HEK293T (cell line): ENCODE measurements at regions not wholly inside any gene's neighbourhood (a gene's known extent, or its start where the extent isn't known, plus 50 kb on each side); places are given as distances from the start of the nearest gene placed in this dataset.

Experiments used
- CTCF ChIA-PET: fragments of 350-600 bp; formaldehyde crosslinking; extraction: SDS; loops from one replicate; lab custom pipeline; 2021; ENCODE audit warnings: antibody characterized with exemption, inconsistent platforms; lab: Yijun Ruan, JAX
- POLR2A ChIA-PET: fragments of 350-600 bp; formaldehyde crosslinking; extraction: SDS; loops from one replicate; lab custom pipeline; 2020; ENCODE audit warnings: antibody characterized with exemption, inconsistent platforms; lab: Yijun Ruan, JAX
- DNase-seq: peaks from one replicate; pipeline ENCODE4 v3.0.0; 2012; ENCODE audit warnings: mixed read lengths; ENCODE audit errors: extremely low spot score
- ARNT ChIP-seq: fragments of 450-650 bp; IDR thresholded peaks from 2 replicates; pipeline ENCODE4 v1.6.1; 2017; ENCODE audit warnings: mild to moderate bottlenecking
- BHLHE40 ChIP-seq: fragments of 450-650 bp; IDR thresholded peaks from 2 replicates; pipeline ENCODE4 v1.6.1; 2016; ENCODE audit warnings: mild to moderate bottlenecking, moderate library complexity, borderline replicate concordance
- CTBP1 ChIP-seq: fragments of 450-650 bp; IDR thresholded peaks from 2 replicates; pipeline ENCODE4 v1.6.1; 2016; ENCODE audit warnings: borderline replicate concordance
- ELF4 ChIP-seq: fragments of 450-650 bp; IDR thresholded peaks from 2 replicates; pipeline ENCODE4 v1.6.1; 2017; ENCODE audit warnings: antibody characterized with exemption
- FOXA1 ChIP-seq: fragments of 450-650 bp; IDR thresholded peaks from 2 replicates; pipeline ENCODE4 v1.6.1; 2016; ENCODE audit warnings: mild to moderate bottlenecking
- FOXK2 ChIP-seq: fragments of 450-650 bp; IDR thresholded peaks from 2 replicates; pipeline ENCODE4 v1.6.1; 2016; ENCODE audit warnings: mild to moderate bottlenecking
- FOXM1 ChIP-seq: fragments of 450-650 bp; IDR thresholded peaks from 2 replicates; pipeline ENCODE4 v1.6.1; 2017; ENCODE audit warnings: mild to moderate bottlenecking, borderline replicate concordance
- HDGF ChIP-seq: fragments of 450-650 bp; IDR thresholded peaks from 2 replicates; pipeline ENCODE4 v1.6.1; 2017; ENCODE audit warnings: antibody characterized with exemption, borderline replicate concordance
- L3MBTL2 ChIP-seq: fragments of 450-650 bp; conservative IDR thresholded peaks from 2 replicates; pipeline ENCODE4 v1.6.1; 2016; ENCODE audit warnings: mild to moderate bottlenecking
- LEF1 ChIP-seq: fragments of 450-650 bp; IDR thresholded peaks from 2 replicates; pipeline ENCODE4 v1.6.1; 2017; ENCODE audit warnings: mild to moderate bottlenecking, borderline replicate concordance
- NFRKB ChIP-seq: fragments of 450-650 bp; IDR thresholded peaks from 2 replicates; pipeline ENCODE4 v1.6.1; 2016; ENCODE audit warnings: mild to moderate bottlenecking, moderate library complexity
- PKNOX1 ChIP-seq: fragments of 450-650 bp; IDR thresholded peaks from 2 replicates; pipeline ENCODE4 v1.6.1; 2016
- SP1 ChIP-seq: fragments of 450-650 bp; IDR thresholded peaks from 2 replicates; pipeline ENCODE4 v1.6.1; 2017
- SUZ12 ChIP-seq: fragments of 450-650 bp; IDR thresholded peaks from 2 replicates; pipeline ENCODE4 v1.6.1; 2016; ENCODE audit warnings: mild to moderate bottlenecking
- TARDBP ChIP-seq: fragments of 450-650 bp; IDR thresholded peaks from 2 replicates; pipeline ENCODE4 v1.6.1; 2016
- ZNF384 ChIP-seq: fragments of 450-650 bp; IDR thresholded peaks from 2 replicates; pipeline ENCODE4 v1.6.1; 2016

- DNase-seq: no peak
- TF ChIP-seq NFRKB: no peak
- POLR2A ChIA-PET: no interaction called here
- CTCF ChIA-PET: no interaction called here
Measured at GRCh38 chr18:10295751-10296150, 158.7 kb upstream of the APCDD1 start.

- no peak for DNase-seq
- ChIA-PET POLR2A (no interaction called here), CTCF (no interaction called here)
- TF ChIP-seq NFRKB: no peak
- TF ChIP-seq HDGF: no peak
- no peak for TF ChIP-seq FOXM1
- TF ChIP-seq ARNT: no peak
- TF ChIP-seq FOXK2: no peak
- no peak for TF ChIP-seq TARDBP
- TF ChIP-seq PKNOX1: no peak
- TF ChIP-seq L3MBTL2: no peak
- TF ChIP-seq FOXA1: no peak
- no peak for TF ChIP-seq SUZ12
- TF ChIP-seq ZNF384: no peak
- TF ChIP-seq ELF4: no peak
- no peak for TF ChIP-seq BHLHE40
- no peak for TF ChIP-seq SP1
- TF ChIP-seq LEF1: no peak
- no peak for TF ChIP-seq CTBP1
Measured at GRCh38 chr18:10296491-10296890, 157.9 kb upstream of the APCDD1 start.

GRCh38 chr18:10297086-10297485, 157.3 kb upstream of the APCDD1 start:
- ChIA-PET CTCF (no interaction called here), POLR2A (no interaction called here)
- DNase-seq: no peak
- TF ChIP-seq SP1 (no peak), TARDBP (no peak), SUZ12 (no peak), L3MBTL2 (no peak)

GRCh38 chr18:10298346-10298745, 156.1 kb upstream of the APCDD1 start:
- ChIA-PET POLR2A (no interaction called here), CTCF (no interaction called here)
- DNase-seq: no peak
- TF ChIP-seq TARDBP (no peak), L3MBTL2 (no peak), HDGF (no peak), ELF4 (no peak), CTBP1 (no peak), FOXA1 (no peak), PKNOX1 (no peak), FOXM1 (no peak), FOXK2 (no peak), ZNF384 (no peak), ARNT (no peak), LEF1 (no peak), NFRKB (no peak)

GRCh38 chr18:10299643-10300042, 154.8 kb upstream of the APCDD1 start:
- CTCF ChIA-PET: no interaction called here
- no peak for TF ChIP-seq LEF1
- no peak for TF ChIP-seq SUZ12
- no peak for TF ChIP-seq CTBP1
- no peak for TF ChIP-seq FOXM1
- TF ChIP-seq FOXK2: no peak
- no peak for TF ChIP-seq TARDBP
- no peak for TF ChIP-seq ARNT
- no peak for TF ChIP-seq BHLHE40
- no peak for TF ChIP-seq ELF4
- no peak for TF ChIP-seq L3MBTL2
- TF ChIP-seq PKNOX1: no peak
- TF ChIP-seq ZNF384: no peak
- TF ChIP-seq HDGF: no peak
- TF ChIP-seq SP1: no peak
- no peak for TF ChIP-seq FOXA1
- no peak for TF ChIP-seq NFRKB
- DNase-seq: no peak
- POLR2A ChIA-PET: no interaction called here

- POLR2A ChIA-PET: no interaction called here
- CTCF ChIA-PET: no interaction called here
- no peak for DNase-seq
- TF ChIP-seq FOXK2: no peak
- no peak for TF ChIP-seq FOXM1
- TF ChIP-seq SP1: no peak
- TF ChIP-seq HDGF: no peak
- TF ChIP-seq SUZ12: no peak
- TF ChIP-seq BHLHE40: no peak
- no peak for TF ChIP-seq ARNT
- no peak for TF ChIP-seq NFRKB
- no peak for TF ChIP-seq ELF4
- no peak for TF ChIP-seq PKNOX1
- TF ChIP-seq LEF1: no peak
- TF ChIP-seq L3MBTL2: no peak
Measured at GRCh38 chr18:10300739-10301138, 153.7 kb upstream of the APCDD1 start.
